ENCODE measurements at regions not wholly inside any gene's neighbourhood (a gene's known extent, or its start where the extent isn't known, plus 50 kb on each side); places are given as distances from the start of the nearest gene placed in this dataset.

DNA sequence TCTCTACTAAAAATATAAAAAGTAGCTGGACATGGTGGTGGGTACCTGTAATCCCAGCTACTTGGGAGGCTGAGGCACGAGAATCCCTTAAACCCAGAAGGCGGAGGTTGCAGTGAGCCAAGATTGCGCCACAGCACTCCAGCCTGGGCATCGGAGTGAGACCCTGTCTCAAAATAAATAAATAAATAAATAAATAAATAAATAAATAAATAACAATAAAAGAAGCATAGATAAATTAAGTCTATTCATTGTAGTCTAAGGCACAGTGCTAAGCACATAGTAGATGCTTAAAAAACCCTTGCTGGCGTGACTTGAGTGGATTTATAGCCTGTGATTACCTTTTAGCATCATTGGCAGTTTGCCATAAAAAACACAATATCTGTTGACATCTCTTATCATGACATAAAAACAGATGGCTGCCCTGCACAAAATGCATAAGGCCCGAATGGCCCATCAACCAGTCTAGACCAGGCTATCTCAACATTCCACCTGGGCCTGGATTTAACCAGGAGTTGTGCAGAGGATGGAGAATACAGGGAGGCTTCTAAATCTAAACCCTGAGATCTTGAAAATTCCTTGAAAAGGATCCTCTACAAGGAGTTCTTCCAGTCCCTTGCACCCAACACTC is 94.9 kb downstream of the PRLHR start:
- no peaks in the 10 kb centered on the region for H3K79me2 ChIP-seq (ENCODE audit: low read depth)
- no peak overlapping the region for H3K27ac ChIP-seq
- no peaks in the 10 kb centered on the region for H3K36me3 ChIP-seq
- DNase-seq (ENCODE audit: low spot score): no peak
- H3F3A ChIP-seq (ENCODE audit: low read depth): no peaks in the 10 kb centered on the region
- H3K4me3 Mint-ChIP-seq: no peak overlapping the region
- no peaks in the 10 kb centered on the region for H3K27me3 ChIP-seq
- H3K4me1 Mint-ChIP-seq: peaks cover 2% of the 10 kb centered on the region
- H3K9ac ChIP-seq: no peak overlapping the region
- peaks cover 2% of the 10 kb centered on the region for H3K9me3 Mint-ChIP-seq
- H3K4me1 ChIP-seq: no peaks in the 10 kb centered on the region
- H3K36me3 Mint-ChIP-seq: no peaks in the 10 kb centered on the region
- H3K9me3 ChIP-seq (ENCODE audit: low read depth): no peaks in the 10 kb centered on the region
- TF ChIP-seq CTCF (IDR thresholded peaks at IDR 0.05) (no peak), EZH2 (IDR thresholded peaks at IDR 0.05) (no peak), EZH2phosphoT487 (IDR thresholded peaks at IDR 0.05) (no peak)
- no peak overlapping the region for H3K27ac Mint-ChIP-seq
- H3K4me3 ChIP-seq: no peak overlapping the region
- H2AFZ ChIP-seq (replicated peaks): no peak overlapping the region
- no peak overlapping the region for H3K4me2 ChIP-seq
- H3K27me3 Mint-ChIP-seq (ENCODE audit: insufficient read depth, low read depth): no peaks in the 10 kb centered on the region
- H4K20me1 ChIP-seq (ENCODE audit: low read depth): no peaks in the 10 kb centered on the region

- TF ChIP-seq EZH2 (IDR thresholded peaks at IDR 0.05) (no peak), EZH2phosphoT487 (IDR thresholded peaks at IDR 0.05) (no peak), CTCF (IDR thresholded peaks at IDR 0.05) (no peak)
- H3K4me2 ChIP-seq: no peak overlapping the region
- no peak overlapping the region for H3K27ac Mint-ChIP-seq
- H3K4me3 Mint-ChIP-seq: no peak overlapping the region
- no peaks in the 10 kb centered on the region for H3K27me3 ChIP-seq
- no peaks in the 10 kb centered on the region for H3K27me3 Mint-ChIP-seq (ENCODE audit: insufficient read depth, low read depth)
- no peaks in the 10 kb centered on the region for H3K4me1 ChIP-seq
- H3K4me3 ChIP-seq: no peak overlapping the region
- H3K36me3 ChIP-seq: no peaks in the 10 kb centered on the region
- no peaks in the 10 kb centered on the region for H3K9me3 ChIP-seq (ENCODE audit: low read depth)
- no peaks in the 10 kb centered on the region for H4K20me1 ChIP-seq (ENCODE audit: low read depth)
- H3K27ac ChIP-seq: no peak overlapping the region
- no peak overlapping the region for H3K9ac ChIP-seq
- H2AFZ ChIP-seq (replicated peaks): no peak overlapping the region
- H3K9me3 Mint-ChIP-seq: peaks cover 2% of the 10 kb centered on the region
- no peaks in the 10 kb centered on the region for H3K79me2 ChIP-seq (ENCODE audit: low read depth)
- no peak for DNase-seq (ENCODE audit: low spot score)
- peaks cover 2% of the 10 kb centered on the region for H3K4me1 Mint-ChIP-seq
- no peaks in the 10 kb centered on the region for H3K36me3 Mint-ChIP-seq
- no peaks in the 10 kb centered on the region for H3F3A ChIP-seq (ENCODE audit: low read depth)
Measured at GRCh38 chr10:118499186-118499585, 96.3 kb downstream of the PRLHR start.

DNA sequence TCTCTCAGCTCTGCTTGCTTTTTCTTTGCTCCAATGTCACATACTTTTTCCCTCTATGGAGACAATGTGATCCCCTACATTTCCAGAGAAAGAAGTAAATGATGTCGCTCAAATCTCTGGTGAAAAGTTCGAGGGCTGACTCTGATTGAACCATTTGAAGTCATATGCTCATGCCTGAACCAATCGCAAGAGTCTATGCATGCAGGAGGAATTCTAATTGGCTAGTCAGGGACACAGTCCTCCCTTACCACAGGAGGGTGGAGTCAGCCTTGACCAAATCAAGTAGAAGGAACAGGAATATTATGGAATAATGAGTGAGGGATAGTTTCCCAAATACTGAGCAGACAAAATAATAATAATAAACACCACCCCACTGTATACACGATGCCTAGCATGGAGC is 96.8 kb downstream of the PRLHR start:
- Mint-ChIP-seq H3K4me3 (no peak overlapping the region), H3K4me1 (peaks cover 2% of the 10 kb centered on the region), H3K36me3 (no peaks in the 10 kb centered on the region), H3K27ac (no peak overlapping the region), H3K27me3 (ENCODE audit: insufficient read depth, low read depth) (no peaks in the 10 kb centered on the region), H3K9me3 (peaks cover 2% of the 10 kb centered on the region)
- Histone ChIP-seq H3K27ac (no peak overlapping the region), H3K9ac (no peak overlapping the region), H3K4me3 (no peak overlapping the region), H2AFZ (replicated peaks) (no peak overlapping the region), H3K27me3 (no peaks in the 10 kb centered on the region), H3F3A (ENCODE audit: low read depth) (no peaks in the 10 kb centered on the region), H3K9me3 (ENCODE audit: low read depth) (no peaks in the 10 kb centered on the region), H3K79me2 (ENCODE audit: low read depth) (no peaks in the 10 kb centered on the region), H4K20me1 (ENCODE audit: low read depth) (no peaks in the 10 kb centered on the region), H3K4me2 (no peak overlapping the region), H3K4me1 (no peaks in the 10 kb centered on the region), H3K36me3 (no peaks in the 10 kb centered on the region)
- DNase-seq (ENCODE audit: low spot score): no peak
- no peak for TF ChIP-seq EZH2 (IDR thresholded peaks at IDR 0.05)
- TF ChIP-seq EZH2phosphoT487 (IDR thresholded peaks at IDR 0.05): no peak
- TF ChIP-seq CTCF (IDR thresholded peaks at IDR 0.05): no peak
